HG03108 (cell line): ENCODE measurements at regions not wholly inside any gene's neighbourhood (a gene's known extent, or its start where the extent isn't known, plus 50 kb on each side); places are given as distances from the start of the nearest gene placed in this dataset.

Source experiments
- ATAC-seq: cut with Tn5 transposase; IDR thresholded peaks from one replicate; pipeline ENCODE4 v1.9.1; 2021; ENCODE audit warnings: moderate library complexity; ENCODE audit not compliant: unreplicated experiment

- ATAC-seq = no peak
Observed at GRCh38 chr13:107139006-107139405, 571.1 kb upstream of the ARGLU1 start.

GRCh38 chr13:107138486-107138885, 570.5 kb upstream of the ARGLU1 start:
- no peak for ATAC-seq

- ATAC-seq = no peak
Observed at GRCh38 chr13:107133950-107134349, 566.0 kb upstream of the ARGLU1 start.

- no peak for ATAC-seq
Observed at GRCh38 chr13:107130566-107130965, 562.6 kb upstream of the ARGLU1 start.

- no peak for ATAC-seq
Observed at GRCh38 chr13:107124730-107125129, 556.8 kb upstream of the ARGLU1 start.

- ATAC-seq = no peak
Observed at GRCh38 chr13:107124129-107124718, 556.3 kb upstream of the ARGLU1 start.

- no peak for ATAC-seq
Observed at GRCh38 chr13:107121793-107122192, 553.9 kb upstream of the ARGLU1 start.

- no peak for ATAC-seq
Observed at GRCh38 chr13:107119989-107120881, 552.3 kb upstream of the ARGLU1 start.

- no peak for ATAC-seq
Observed at GRCh38 chr13:107118506-107118905, 550.6 kb upstream of the ARGLU1 start.

GRCh38 chr13:107117327-107118012, 549.5 kb upstream of the ARGLU1 start:
- no peak for ATAC-seq

GRCh38 chr13:107113387-107113786, 545.5 kb upstream of the ARGLU1 start:
- no peak for ATAC-seq

- ATAC-seq = no peak
Observed at GRCh38 chr13:107111248-107111647, 543.3 kb upstream of the ARGLU1 start.

GRCh38 chr13:107104631-107105030, 536.7 kb upstream of the ARGLU1 start:
- ATAC-seq = no peak

- ATAC-seq = no peak
Observed at GRCh38 chr13:107102676-107103075, 534.7 kb upstream of the ARGLU1 start.

- ATAC-seq = no peak
Observed at GRCh38 chr13:107099661-107100060, 531.7 kb upstream of the ARGLU1 start.

GRCh38 chr13:107097916-107098315, 530.0 kb upstream of the ARGLU1 start:
- ATAC-seq = no peak

GRCh38 chr13:107095876-107096275, 527.9 kb upstream of the ARGLU1 start:
- ATAC-seq = no peak

- no peak for ATAC-seq
Observed at GRCh38 chr13:107091861-107092260, 523.9 kb upstream of the ARGLU1 start.

- no peak for ATAC-seq
Observed at GRCh38 chr13:107091428-107091827, 523.5 kb upstream of the ARGLU1 start.

- ATAC-seq = no peak
Observed at GRCh38 chr13:107088061-107088460, 520.1 kb upstream of the ARGLU1 start.

- no peak for ATAC-seq
Observed at GRCh38 chr13:107079423-107080049, 511.6 kb upstream of the ARGLU1 start.
